ENCODE measurements at regions not wholly inside any gene's neighbourhood (a gene's known extent, or its start where the extent isn't known, plus 50 kb on each side); places are given as distances from the start of the nearest gene placed in this dataset.

DNA sequence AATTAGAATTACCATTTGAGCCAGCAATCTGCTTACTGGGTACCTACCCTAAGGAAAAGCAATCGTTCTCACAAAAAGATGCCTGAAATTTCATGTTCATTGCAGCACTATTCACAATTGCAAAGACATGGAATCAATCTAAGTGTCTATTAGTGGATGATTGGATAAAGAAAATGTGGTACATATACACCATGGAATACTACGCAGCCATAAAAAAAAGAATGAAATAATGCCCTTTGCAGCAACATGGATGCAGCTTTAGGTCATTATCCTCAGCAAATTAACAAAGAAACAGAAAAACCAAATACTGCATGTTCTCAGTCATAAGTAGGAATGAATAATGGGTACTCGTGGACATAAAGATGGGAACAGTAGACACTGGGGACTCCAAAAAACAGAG lies 89.8 kb upstream of the MAP1LC3B2 start:
- Histone ChIP-seq H3K9ac (replicated peaks; ENCODE audit: extremely low read depth, insufficient read depth, low read length) (no peak overlapping the region), H3K4me1 (ENCODE audit: control insufficient read depth, extremely low read depth, insufficient read depth, low read length) (no peaks in the 10 kb centered on the region), H2AFZ (ENCODE audit: low read depth, low read length) (no peak overlapping the region), H3K79me2 (ENCODE audit: control insufficient read depth, insufficient read depth, low read length) (no peaks in the 10 kb centered on the region), H3K4me2 (ENCODE audit: insufficient read depth, low read length) (no peak overlapping the region), H3K36me3 (ENCODE audit: control insufficient read depth in 2 of 2, extremely low read depth in 1 of 2, insufficient read depth in 2 of 2, low read length in 2 of 2) (no peaks in the 10 kb centered on the region), H3K27me3 (ENCODE audit: control insufficient read depth in 2 of 2, insufficient read depth in 2 of 2, low read length in 2 of 2) (peaks cover 0 to 2% of the 10 kb centered on the region in 2 experiments), H3K9me1 (replicated peaks; ENCODE audit: control insufficient read depth, extremely low read depth, insufficient read depth, low read length) (no peaks in the 10 kb centered on the region), H4K20me1 (replicated peaks; ENCODE audit: control insufficient read depth, extremely low read depth, insufficient read depth, low read length) (no peaks in the 10 kb centered on the region), H3K27ac (ENCODE audit: insufficient read depth, low read depth, low read length) (no peak overlapping the region), H3K9me3 (replicated peaks; ENCODE audit: control insufficient read depth, insufficient read depth, low read length) (no peaks in the 10 kb centered on the region), H3K4me3 (replicated peaks in 1 of 3; ENCODE audit: insufficient read depth in 1 of 3, low read depth in 1 of 3, low read length in 3 of 3) (no peak overlapping the region)
- no peak for DNase-seq (ENCODE audit: low read depth, low spot score)
- no TSS peak for BruUV-seq (replicated peaks)
- no peak for FAIRE-seq
- intact Hi-C loops (cut with micrococcal nuclease), result no loop called here
- dilution Hi-C loops (cut with MboI; ENCODE audit: extremely low pct_ligation_motif_present, low sequenced_read_pairs), result no loop called here
- CTCF ChIA-PET, result no interaction called here
- POLR2A ChIA-PET, result no interaction called here
- no peak for TF ChIP-seq GATA2 (IDR thresholded peaks at IDR 0.05; ENCODE audit: insufficient read depth, insufficient read length, low read depth, low read length)
- TF ChIP-seq MYC (IDR thresholded peaks at IDR 0.05; ENCODE audit: low read depth, low read length), result no peak
- TF ChIP-seq, protein P1, sequence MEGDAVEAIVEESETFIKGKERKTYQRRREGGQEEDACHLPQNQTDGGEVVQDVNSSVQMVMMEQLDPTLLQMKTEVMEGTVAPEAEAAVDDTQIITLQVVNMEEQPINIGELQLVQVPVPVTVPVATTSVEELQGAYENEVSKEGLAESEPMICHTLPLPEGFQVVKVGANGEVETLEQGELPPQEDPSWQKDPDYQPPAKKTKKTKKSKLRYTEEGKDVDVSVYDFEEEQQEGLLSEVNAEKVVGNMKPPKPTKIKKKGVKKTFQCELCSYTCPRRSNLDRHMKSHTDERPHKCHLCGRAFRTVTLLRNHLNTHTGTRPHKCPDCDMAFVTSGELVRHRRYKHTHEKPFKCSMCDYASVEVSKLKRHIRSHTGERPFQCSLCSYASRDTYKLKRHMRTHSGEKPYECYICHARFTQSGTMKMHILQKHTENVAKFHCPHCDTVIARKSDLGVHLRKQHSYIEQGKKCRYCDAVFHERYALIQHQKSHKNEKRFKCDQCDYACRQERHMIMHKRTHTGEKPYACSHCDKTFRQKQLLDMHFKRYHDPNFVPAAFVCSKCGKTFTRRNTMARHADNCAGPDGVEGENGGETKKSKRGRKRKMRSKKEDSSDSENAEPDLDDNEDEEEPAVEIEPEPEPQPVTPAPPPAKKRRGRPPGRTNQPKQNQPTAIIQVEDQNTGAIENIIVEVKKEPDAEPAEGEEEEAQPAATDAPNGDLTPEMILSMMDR (IDR thresholded peaks at IDR 0.05; ENCODE audit: extremely low read depth in 1 of 2, insufficient read depth in 1 of 2, low read depth in 1 of 2, low read length in 2 of 2), result no peak
- no peak for TF ChIP-seq JUN (IDR thresholded peaks at IDR 0.05; ENCODE audit: borderline replicate concordance, insufficient read depth, insufficient read length, low read depth)
- no peak for TF ChIP-seq EZH2 (IDR thresholded peaks at IDR 0.05; ENCODE audit: borderline replicate concordance, low read depth, low read length, severe bottlenecking)
- TF ChIP-seq FOS (IDR thresholded peaks at IDR 0.05; ENCODE audit: borderline replicate concordance, insufficient read depth, low read length), result no peak

DNA sequence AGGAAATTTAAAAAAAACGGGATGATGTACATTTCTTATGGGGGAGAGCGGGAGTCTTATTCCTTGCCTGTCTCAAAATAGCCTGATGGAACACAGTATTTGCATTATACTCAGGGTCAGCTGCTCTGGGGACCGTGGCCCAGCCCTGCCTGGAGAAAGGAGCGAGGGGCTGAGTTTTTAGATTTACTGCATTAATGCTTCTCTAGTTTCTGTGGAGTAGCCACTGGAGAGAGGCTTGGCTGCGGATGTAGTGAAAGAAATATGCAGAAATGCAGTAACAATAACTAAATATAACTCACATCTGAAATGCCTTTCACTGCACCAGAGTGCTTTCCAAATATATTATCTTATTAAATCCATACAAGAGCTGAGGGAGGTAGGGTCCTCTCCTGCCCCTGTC lies 87.6 kb upstream of the MAP1LC3B2 start:
- H2AFZ ChIP-seq (ENCODE audit: low read depth, low read length), result no peak overlapping the region
- dilution Hi-C loops (cut with MboI; ENCODE audit: extremely low pct_ligation_motif_present, low sequenced_read_pairs) (no loop called here), intact Hi-C loops (cut with micrococcal nuclease) (no loop called here)
- no peaks in the 10 kb centered on the region for H3K4me1 ChIP-seq (ENCODE audit: control insufficient read depth, extremely low read depth, insufficient read depth, low read length)
- no peaks in the 10 kb centered on the region for H3K9me3 ChIP-seq (replicated peaks; ENCODE audit: control insufficient read depth, insufficient read depth, low read length)
- H3K36me3 ChIP-seq (ENCODE audit: control insufficient read depth in 2 of 2, extremely low read depth in 1 of 2, insufficient read depth in 2 of 2, low read length in 2 of 2), result no peaks in the 10 kb centered on the region
- no peaks in the 10 kb centered on the region for H3K9me1 ChIP-seq (replicated peaks; ENCODE audit: control insufficient read depth, extremely low read depth, insufficient read depth, low read length)
- H3K27ac ChIP-seq (ENCODE audit: insufficient read depth, low read depth, low read length), result no peak overlapping the region
- ChIA-PET POLR2A (no interaction called here), CTCF (no interaction called here)
- DNase-seq (ENCODE audit: low read depth, low spot score), result no peak
- no peaks in the 10 kb centered on the region for H4K20me1 ChIP-seq (replicated peaks; ENCODE audit: control insufficient read depth, extremely low read depth, insufficient read depth, low read length)
- BruUV-seq (replicated peaks), result no TSS peak
- H3K4me3 ChIP-seq (replicated peaks in 1 of 3; ENCODE audit: insufficient read depth in 1 of 3, low read depth in 1 of 3, low read length in 3 of 3), result no peak overlapping the region
- H3K4me2 ChIP-seq (ENCODE audit: insufficient read depth, low read length), result no peak overlapping the region
- no peak for FAIRE-seq
- no peaks in the 10 kb centered on the region for H3K79me2 ChIP-seq (ENCODE audit: control insufficient read depth, insufficient read depth, low read length)
- no peak for TF ChIP-seq POLR2AphosphoS5 (IDR thresholded peaks at IDR 0.05; ENCODE audit: insufficient read depth, low read depth, low read length)
- TF ChIP-seq POLR2A (IDR thresholded peaks at IDR 0.05; ENCODE audit: low read depth, low read length), result no peak
- TF ChIP-seq, protein P1 (IDR thresholded peaks at IDR 0.05; ENCODE audit: extremely low read depth in 1 of 2, insufficient read depth in 1 of 2, low read depth in 1 of 2, low read length in 2 of 2), result no peak
- no peak for TF ChIP-seq FOS (IDR thresholded peaks at IDR 0.05; ENCODE audit: borderline replicate concordance, insufficient read depth, low read length)
- no peak for TF ChIP-seq GATA2 (IDR thresholded peaks at IDR 0.05; ENCODE audit: insufficient read depth, insufficient read length, low read depth, low read length)
- TF ChIP-seq MYC (IDR thresholded peaks at IDR 0.05; ENCODE audit: low read depth, low read length), result no peak
- no peak for TF ChIP-seq EZH2 (IDR thresholded peaks at IDR 0.05; ENCODE audit: borderline replicate concordance, low read depth, low read length, severe bottlenecking)
- TF ChIP-seq JUN (IDR thresholded peaks at IDR 0.05; ENCODE audit: borderline replicate concordance, insufficient read depth, insufficient read length, low read depth), result no peak
- TF ChIP-seq, protein P2, sequence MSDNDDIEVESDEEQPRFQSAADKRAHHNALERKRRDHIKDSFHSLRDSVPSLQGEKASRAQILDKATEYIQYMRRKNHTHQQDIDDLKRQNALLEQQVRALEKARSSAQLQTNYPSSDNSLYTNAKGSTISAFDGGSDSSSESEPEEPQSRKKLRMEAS (IDR thresholded peaks at IDR 0.05; ENCODE audit: insufficient read depth, insufficient read length), result no peak
- H3K27me3 ChIP-seq (ENCODE audit: control insufficient read depth in 2 of 2, insufficient read depth in 2 of 2, low read length in 2 of 2), result no peaks in the 10 kb centered on the region
- no peak overlapping the region for H3K9ac ChIP-seq (replicated peaks; ENCODE audit: extremely low read depth, insufficient read depth, low read length)
